GM23338 (cell line): ENCODE measurements at regions not wholly inside any gene's neighbourhood (a gene's known extent, or its start where the extent isn't known, plus 50 kb on each side); places are given as distances from the start of the nearest gene placed in this dataset.

Experiments
- CTCF ChIP-seq, 2 experiments: fragments of 200-600 bp in 1 of 2; sonication (generic) in 1 of 2; conservative IDR thresholded peaks; 2 replicates each; pipeline versions ENCODE4 v1.5.1 to v1.6.1; 2016 to 2017; ENCODE audit warnings: antibody characterized with exemption in 2 of 2, low read depth in 2 of 2, mild to moderate bottlenecking in 2 of 2, moderate library complexity in 1 of 2
- ETS1 ChIP-seq: IDR thresholded peaks from 2 replicates; pipeline ENCODE4 v1.6.1; 2016; ENCODE audit warnings: antibody characterized with exemption
- EZH2 ChIP-seq: fragments of 200-600 bp; sonication (generic); IDR thresholded peaks from one replicate; pipeline ENCODE4 v1.8.0; 2017; ENCODE audit warnings: antibody characterized with exemption, mild to moderate bottlenecking, low read depth; ENCODE audit not compliant: unreplicated experiment
- NANOG ChIP-seq: IDR thresholded peaks from 2 replicates; pipeline ENCODE4 v1.6.1; 2016; ENCODE audit warnings: antibody characterized with exemption, borderline replicate concordance
- POLR2AphosphoS5 ChIP-seq: IDR thresholded peaks from 2 replicates; pipeline ENCODE4 v1.6.1; 2016; ENCODE audit warnings: antibody characterized with exemption, low read depth
- REST ChIP-seq: IDR thresholded peaks from one replicate; pipeline ENCODE4 v1.6.1; 2018; ENCODE audit warnings: antibody characterized with exemption; ENCODE audit not compliant: unreplicated experiment
- ZNF462 ChIP-seq: fragments of 250-450 bp; sonication (Bioruptor Pico); IDR thresholded peaks from 2 replicates; pipeline ENCODE4 v1.5.0; 2020; ENCODE audit warnings: mild to moderate bottlenecking, moderate library complexity

- TF ChIP-seq CTCF (conservative IDR thresholded peaks at IDR 0.05; ENCODE audit: low read depth in 2 of 2): no peak
- no peak for TF ChIP-seq ZNF462
- TF ChIP-seq REST: no peak
- no peak for TF ChIP-seq POLR2AphosphoS5
- TF ChIP-seq EZH2: no peak
- no peak for TF ChIP-seq NANOG
- no peak for TF ChIP-seq ETS1
These were observed 80.6 kb upstream of the HMCN1 start for GRCh38 chr1:185653615-185654014.
